OCI-LY3 (cell line): ENCODE measurements at regions not wholly inside any gene's neighbourhood (a gene's known extent, or its start where the extent isn't known, plus 50 kb on each side); places are given as distances from the start of the nearest gene placed in this dataset.

Experiments used
- EZH2phosphoT487 ChIP-seq: fragments of 200-600 bp; shearing (Covaris generic); IDR thresholded peaks from 2 replicates; pipeline ENCODE4 v1.6.1; 2018; ENCODE audit warnings: antibody characterized with exemption, mixed run types, low read depth
- TF ChIP-seq, protein P1 (sequence below): fragments of 200-600, 300-600 bp; sonication (generic); IDR thresholded peaks from 2 replicates; pipeline ENCODE4 v1.5.1; 2014; ENCODE audit warnings: antibody characterized with exemption, low read length, low read depth

DNA sequence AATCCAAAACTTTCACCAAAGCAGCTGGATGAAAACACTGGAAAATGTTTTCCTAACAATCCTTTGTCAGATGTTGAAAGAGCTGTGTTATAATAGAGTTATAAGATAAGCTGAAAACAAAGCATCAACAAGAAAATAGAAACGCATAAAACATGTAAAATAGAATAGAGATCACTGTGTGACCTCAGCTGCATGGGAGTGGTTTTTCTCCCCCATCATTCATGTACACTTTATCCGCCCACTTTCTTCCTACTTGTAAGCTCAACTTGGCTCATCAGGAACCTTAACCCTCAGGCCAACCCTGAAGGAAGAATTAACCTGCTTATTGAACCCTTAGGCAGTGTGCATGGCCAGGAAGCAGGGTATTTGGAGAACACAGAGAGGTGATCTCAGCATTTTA lies 238.5 kb upstream of the PMFBP1 start:
- TF ChIP-seq, protein P1, sequence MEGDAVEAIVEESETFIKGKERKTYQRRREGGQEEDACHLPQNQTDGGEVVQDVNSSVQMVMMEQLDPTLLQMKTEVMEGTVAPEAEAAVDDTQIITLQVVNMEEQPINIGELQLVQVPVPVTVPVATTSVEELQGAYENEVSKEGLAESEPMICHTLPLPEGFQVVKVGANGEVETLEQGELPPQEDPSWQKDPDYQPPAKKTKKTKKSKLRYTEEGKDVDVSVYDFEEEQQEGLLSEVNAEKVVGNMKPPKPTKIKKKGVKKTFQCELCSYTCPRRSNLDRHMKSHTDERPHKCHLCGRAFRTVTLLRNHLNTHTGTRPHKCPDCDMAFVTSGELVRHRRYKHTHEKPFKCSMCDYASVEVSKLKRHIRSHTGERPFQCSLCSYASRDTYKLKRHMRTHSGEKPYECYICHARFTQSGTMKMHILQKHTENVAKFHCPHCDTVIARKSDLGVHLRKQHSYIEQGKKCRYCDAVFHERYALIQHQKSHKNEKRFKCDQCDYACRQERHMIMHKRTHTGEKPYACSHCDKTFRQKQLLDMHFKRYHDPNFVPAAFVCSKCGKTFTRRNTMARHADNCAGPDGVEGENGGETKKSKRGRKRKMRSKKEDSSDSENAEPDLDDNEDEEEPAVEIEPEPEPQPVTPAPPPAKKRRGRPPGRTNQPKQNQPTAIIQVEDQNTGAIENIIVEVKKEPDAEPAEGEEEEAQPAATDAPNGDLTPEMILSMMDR: no peak
- TF ChIP-seq EZH2phosphoT487: no peak
